PC-3 (cell line): ENCODE measurements at regions not wholly inside any gene's neighbourhood (a gene's known extent, or its start where the extent isn't known, plus 50 kb on each side); places are given as distances from the start of the nearest gene placed in this dataset.
"Not testable (repeated sequence)": the region's sequence is repeated elsewhere in the genome, so short reads cannot be mapped to it uniquely, and the experiment has no call there.

Experiments
- ATAC-seq: fragments of 200-7000 bp; cut with Tn5 transposase; 2 replicates; pipeline ENCODE4 v1.9.1; 2020; ENCODE audit warnings: mild to moderate bottlenecking, moderate library complexity
- BruUV-seq: library from RNA; stranded (reverse); fragments of 400-500 nt; replicated peaks from 2 replicates; lab custom pipeline; 2021; lab: Mats Ljungman, UMichigan
- CTCF ChIA-PET: fragments of 300-600 bp; sonication (Branson Sonifier 250); formaldehyde crosslinking; loops from one replicate; lab custom pipeline; 2022; ENCODE audit warnings: antibody characterized with exemption; lab: Charles Lee
- POLR2A ChIA-PET: fragments of 300-600 bp; sonication (Branson Sonifier 250); formaldehyde crosslinking; loops from one replicate; lab custom pipeline; 2022; ENCODE audit warnings: antibody characterized with exemption; ENCODE audit not compliant: unreplicated experiment; lab: Charles Lee
- DNase-seq: peaks from one replicate; pipeline ENCODE4 v3.0.0-alpha.2; 2015
- H2AFZ ChIP-seq: fragments of 300-600 bp; sonication (generic); 2 replicates; pipeline ENCODE4 v1.6.0; 2016; ENCODE audit warnings: antibody characterized with exemption, low read length
- H3F3A ChIP-seq: fragments of 300-600 bp; sonication (generic); one replicate; pipeline ENCODE4 v1.6.0; 2017; ENCODE audit warnings: antibody characterized with exemption, low read length, control low read depth, mild to moderate bottlenecking; ENCODE audit not compliant: unreplicated experiment
- H3K27ac ChIP-seq: fragments of 300-600 bp; sonication (generic); 2 replicates; pipeline ENCODE4 v1.5.1; 2016; ENCODE audit warnings: mild to moderate bottlenecking, low read length
- H3K27me3 ChIP-seq: fragments of 300-600 bp; sonication (generic); 2 replicates; pipeline ENCODE4 v1.6.1; 2016; ENCODE audit warnings: low read length, mixed read lengths
- H3K36me3 ChIP-seq: fragments of 300-600 bp; sonication (generic); 2 replicates; pipeline ENCODE4 v1.6.1; 2016; ENCODE audit warnings: low read depth, mixed run types, low read length, mixed read lengths
- H3K4me1 ChIP-seq: fragments of 300-600 bp; sonication (generic); 2 replicates; pipeline ENCODE4 v1.5.1; 2016; ENCODE audit warnings: low read length; ENCODE audit not compliant: insufficient read depth
- H3K4me2 ChIP-seq: fragments of 300-600 bp; sonication (generic); 2 replicates; pipeline ENCODE4 v1.6.0; 2016; ENCODE audit warnings: low read length
- H3K4me3 ChIP-seq: fragments of 300-600 bp; sonication (generic); 2 replicates; pipeline ENCODE4 v1.5.1; 2016; ENCODE audit warnings: mild to moderate bottlenecking, low read length, mixed read lengths
- H3K79me2 ChIP-seq: fragments of 300-600 bp; sonication (generic); 2 replicates; pipeline ENCODE4 v1.6.1; 2017; ENCODE audit warnings: low read length, mixed read lengths
- H3K9ac ChIP-seq: fragments of 300-600 bp; sonication (generic); 2 replicates; pipeline ENCODE4 v1.6.0; 2016; ENCODE audit warnings: mild to moderate bottlenecking, low read length
- H3K9me2 ChIP-seq: fragments of 300-600 bp; sonication (generic); replicated peaks from 2 replicates; pipeline ENCODE4 v1.6.1; 2016; ENCODE audit warnings: mixed run types, low read length, mixed read lengths
- H3K9me3 ChIP-seq: fragments of 300-600 bp; sonication (generic); 2 replicates; pipeline ENCODE4 v1.6.1; 2016; ENCODE audit warnings: low read length, mixed read lengths
- H4K20me1 ChIP-seq: fragments of 300-600 bp; sonication (generic); 2 replicates; pipeline ENCODE4 v1.6.1; 2016; ENCODE audit warnings: low read length, mixed read lengths
- intact Hi-C: fragments of 100-400 bp; cut with micrococcal nuclease; formaldehyde crosslinking; loops from 2 replicates; pipeline ENCODE4 v1.9.0; 2023

DNA sequence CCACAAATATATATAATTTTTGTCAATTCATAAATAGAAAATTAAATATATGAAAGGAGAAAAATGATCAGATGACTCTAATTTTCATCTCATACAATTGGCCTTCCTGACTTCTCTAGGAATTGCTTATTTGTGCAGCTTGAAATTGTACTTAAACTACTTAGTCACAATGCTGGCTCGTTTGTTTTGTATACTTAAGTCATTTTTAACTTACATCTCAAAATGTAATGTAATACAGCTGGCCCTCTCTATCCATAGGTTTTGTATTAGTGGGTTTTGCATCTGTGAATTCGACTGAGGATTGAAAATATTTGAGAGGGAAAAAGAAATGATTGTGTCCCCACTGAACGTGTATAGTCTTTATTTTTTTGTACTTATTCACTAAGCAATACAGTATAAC is 160.1 kb upstream of the PRSS12 start:
- H3K9ac ChIP-seq, H3K4me3 ChIP-seq, DNase-seq, H3F3A ChIP-seq, POLR2A ChIA-PET, ATAC-seq, CTCF ChIA-PET, H3K79me2 ChIP-seq, H3K27ac ChIP-seq, H3K9me3 ChIP-seq, H3K9me2 ChIP-seq, H4K20me1 ChIP-seq, BruUV-seq, H2AFZ ChIP-seq, H3K36me3 ChIP-seq, H3K4me1 ChIP-seq, H3K4me2 ChIP-seq, H3K27me3 ChIP-seq, intact Hi-C loops: not testable (repeated sequence)

DNA sequence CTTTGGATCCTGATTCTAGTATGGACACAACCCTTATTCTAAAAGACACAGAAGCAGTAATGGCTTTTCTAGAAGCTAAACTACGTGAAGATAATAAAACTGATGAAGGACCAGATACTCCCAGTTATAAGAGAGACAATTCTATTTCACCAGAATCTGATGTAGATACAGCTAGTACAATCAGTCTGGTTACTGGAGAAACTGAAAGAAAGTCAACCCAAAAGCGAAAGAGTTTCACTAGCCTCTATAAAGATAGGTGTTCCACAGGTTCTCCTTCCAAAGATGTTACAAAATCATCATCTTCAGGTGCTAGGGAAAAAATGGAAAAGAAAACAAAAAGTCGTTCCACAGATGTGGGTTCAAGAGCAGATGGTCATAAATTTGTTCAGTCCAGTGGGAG is 161.5 kb upstream of the PRSS12 start:
- DNase-seq, H3K4me3 ChIP-seq, BruUV-seq, H4K20me1 ChIP-seq, CTCF ChIA-PET, POLR2A ChIA-PET, H3K4me1 ChIP-seq, H3K27ac ChIP-seq, H2AFZ ChIP-seq, H3K9me3 ChIP-seq, H3K27me3 ChIP-seq, H3K4me2 ChIP-seq, ATAC-seq, H3K79me2 ChIP-seq, H3K9ac ChIP-seq, H3F3A ChIP-seq, H3K36me3 ChIP-seq, H3K9me2 ChIP-seq, intact Hi-C loops: not testable (repeated sequence)

DNA sequence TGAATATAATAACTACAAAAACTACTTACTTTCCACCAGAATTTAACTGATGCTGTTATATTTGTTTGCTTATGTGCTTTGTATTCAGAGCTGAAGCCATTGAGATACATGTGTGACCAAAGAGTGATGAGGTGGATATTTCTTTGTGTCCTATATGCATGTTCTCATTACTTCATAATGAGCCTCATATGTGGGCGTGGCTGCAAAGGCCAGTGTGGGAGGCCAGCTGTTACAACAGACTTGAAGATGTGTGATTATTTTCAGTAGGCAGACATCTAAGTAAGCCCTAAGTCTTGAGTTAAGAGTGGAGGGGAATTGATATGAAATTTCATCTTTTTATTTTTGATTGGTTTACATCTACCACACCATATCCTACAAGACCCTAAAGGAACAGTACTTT is 163.3 kb upstream of the PRSS12 start:
- H2AFZ ChIP-seq, intact Hi-C loops, H3K4me3 ChIP-seq, H3K79me2 ChIP-seq, H3K4me1 ChIP-seq, BruUV-seq, H3K4me2 ChIP-seq, DNase-seq, H3K9ac ChIP-seq, H4K20me1 ChIP-seq, H3K9me3 ChIP-seq, H3K27ac ChIP-seq, H3K9me2 ChIP-seq, H3K27me3 ChIP-seq, ATAC-seq, POLR2A ChIA-PET, H3K36me3 ChIP-seq, CTCF ChIA-PET, H3F3A ChIP-seq: not testable (repeated sequence)

DNA sequence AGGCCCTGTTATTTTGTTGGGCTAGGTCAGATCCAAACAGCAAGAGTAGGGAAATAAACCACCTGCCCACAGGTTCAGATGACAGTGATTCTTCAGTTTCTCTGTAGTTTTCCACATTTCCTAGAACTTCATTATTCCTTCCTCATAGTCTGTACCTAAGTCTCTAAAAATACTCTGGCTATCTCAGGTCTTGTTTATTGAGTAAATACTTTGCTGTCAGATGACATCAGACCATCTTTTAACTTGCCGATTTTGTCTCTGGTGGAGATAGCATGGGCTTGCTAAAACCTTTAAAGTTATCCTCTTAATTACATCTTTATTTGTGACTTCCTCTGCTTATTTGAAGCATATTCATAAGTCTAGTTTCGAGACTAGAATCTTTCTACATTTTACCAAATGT is 155.1 kb upstream of the METTL14 start:
- H4K20me1 ChIP-seq, H3K9me3 ChIP-seq, BruUV-seq, POLR2A ChIA-PET, H3F3A ChIP-seq, intact Hi-C loops, H3K9me2 ChIP-seq, DNase-seq, H3K27ac ChIP-seq, H3K27me3 ChIP-seq, H3K4me1 ChIP-seq, H3K36me3 ChIP-seq, H2AFZ ChIP-seq, H3K4me3 ChIP-seq, H3K4me2 ChIP-seq, CTCF ChIA-PET, H3K9ac ChIP-seq, ATAC-seq, H3K79me2 ChIP-seq: not testable (repeated sequence)

DNA sequence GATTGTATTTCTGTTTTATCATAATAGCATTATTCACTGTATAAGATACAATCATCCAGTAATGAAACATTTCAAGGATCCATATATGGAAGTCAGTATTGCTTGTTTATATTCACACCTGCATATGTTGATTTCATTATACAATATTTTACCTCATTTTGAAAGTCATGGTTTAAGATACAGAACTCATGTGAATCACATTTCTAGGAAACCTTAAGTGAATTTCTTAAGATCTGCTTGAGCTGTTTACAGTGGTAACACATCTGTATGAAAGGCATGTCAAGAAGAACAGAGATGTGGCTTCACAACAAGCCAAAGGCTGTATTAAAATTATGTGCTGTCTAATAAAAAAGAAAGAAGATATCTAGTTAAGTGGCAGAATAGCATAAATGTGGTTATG is 153.2 kb upstream of the METTL14 start:
- POLR2A ChIA-PET, H3K4me1 ChIP-seq, H3K27me3 ChIP-seq, H2AFZ ChIP-seq, H3K9me2 ChIP-seq, ATAC-seq, H3K4me3 ChIP-seq, H3K9me3 ChIP-seq, H3K36me3 ChIP-seq, DNase-seq, intact Hi-C loops, H3K27ac ChIP-seq, H3K4me2 ChIP-seq, H3F3A ChIP-seq, H3K79me2 ChIP-seq, BruUV-seq, H3K9ac ChIP-seq, H4K20me1 ChIP-seq: not testable (repeated sequence)
- CTCF ChIA-PET, result interaction anchor here (0.6 kb wide), 1 partner anchor 509 kb away, joined by 5 read pairs; no protein-coding TSS in a partner anchor

DNA sequence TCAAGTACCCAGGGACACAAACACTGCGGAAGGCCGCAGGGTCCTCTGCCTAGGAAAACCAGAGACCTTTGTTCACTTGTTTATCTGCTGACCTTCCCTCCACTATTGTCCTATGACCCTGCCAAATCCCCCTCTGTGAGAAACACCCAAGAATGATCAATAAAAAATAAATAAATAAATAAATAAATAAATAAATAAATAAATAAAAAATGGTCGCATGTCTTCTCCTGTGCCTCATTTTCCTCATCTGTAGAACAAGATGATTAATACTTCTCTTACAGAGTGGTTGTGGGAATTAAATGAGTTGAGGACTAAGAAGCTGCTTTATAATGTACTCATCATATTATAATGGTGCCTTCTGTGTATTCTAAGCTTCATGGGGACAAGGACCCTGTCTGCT is 149.4 kb upstream of the METTL14 start:
- H3K9me2 ChIP-seq, H3K9me3 ChIP-seq, H3K27me3 ChIP-seq, H3K79me2 ChIP-seq, BruUV-seq, H3K9ac ChIP-seq, DNase-seq, H4K20me1 ChIP-seq, H3K36me3 ChIP-seq, H3K4me2 ChIP-seq, intact Hi-C loops, H3F3A ChIP-seq, ATAC-seq, H3K27ac ChIP-seq, H2AFZ ChIP-seq, H3K4me3 ChIP-seq, H3K4me1 ChIP-seq, POLR2A ChIA-PET, CTCF ChIA-PET: not testable (repeated sequence)
